ENCODE measurements at regions not wholly inside any gene's neighbourhood (a gene's known extent, or its start where the extent isn't known, plus 50 kb on each side); places are given as distances from the start of the nearest gene placed in this dataset.

GRCh38 chr6:169321546-169321945 is 67.9 kb upstream of the THBS2 start:
- Mint-ChIP-seq H3K4me3 (no peak overlapping the region), H3K27ac (no peak overlapping the region), H3K9me3 (no peaks in the 10 kb centered on the region), H3K27me3 (peaks cover 23 to 58% of the 10 kb centered on the region in 2 donors), H3K4me1 (ENCODE audit: low read depth in 2 of 2) (no peaks in the 10 kb centered on the region), H3K36me3 (ENCODE audit: insufficient read depth) (no peaks in the 10 kb centered on the region)
- ATAC-seq (replicated peaks) (no peak), DNase-seq (no peak)

GRCh38 chr6:169320013-169320412 is 66.4 kb upstream of the THBS2 start:
- H3K27me3 Mint-ChIP-seq: peaks cover 19 to 43% of the 10 kb centered on the region in 2 donors
- no peak overlapping the region for H3K27ac Mint-ChIP-seq
- no peak overlapping the region for H3K4me3 Mint-ChIP-seq
- H3K36me3 Mint-ChIP-seq (ENCODE audit: insufficient read depth): no peaks in the 10 kb centered on the region
- no peaks in the 10 kb centered on the region for H3K9me3 Mint-ChIP-seq
- no peaks in the 10 kb centered on the region for H3K4me1 Mint-ChIP-seq (ENCODE audit: low read depth in 2 of 2)
- ATAC-seq (replicated peaks) (no peak), DNase-seq (no peak)

- no peaks in the 10 kb centered on the region for H3K4me1 Mint-ChIP-seq (ENCODE audit: low read depth in 2 of 2)
- ATAC-seq (replicated peaks): no peak
- no peak for DNase-seq
- no peaks in the 10 kb centered on the region for H3K36me3 Mint-ChIP-seq (ENCODE audit: insufficient read depth)
- H3K9me3 Mint-ChIP-seq: no peaks in the 10 kb centered on the region
- H3K4me3 Mint-ChIP-seq: no peak overlapping the region
- no peak overlapping the region for H3K27ac Mint-ChIP-seq
- H3K27me3 Mint-ChIP-seq: peaks cover 18 to 23% of the 10 kb centered on the region in 2 donors
Measured at GRCh38 chr6:169317441-169318202, 64.0 kb upstream of the THBS2 start.

- H3K4me3 Mint-ChIP-seq: no peak overlapping the region
- H3K27ac Mint-ChIP-seq: no peak overlapping the region
- peaks cover 13 to 15% of the 10 kb centered on the region in 2 donors for H3K27me3 Mint-ChIP-seq
- H3K9me3 Mint-ChIP-seq: no peaks in the 10 kb centered on the region
- ATAC-seq (replicated peaks) (no peak), DNase-seq (no peak)
- H3K36me3 Mint-ChIP-seq (ENCODE audit: insufficient read depth): no peaks in the 10 kb centered on the region
- no peaks in the 10 kb centered on the region for H3K4me1 Mint-ChIP-seq (ENCODE audit: low read depth in 2 of 2)
Measured at GRCh38 chr6:169316651-169317050, 63.0 kb upstream of the THBS2 start.

GRCh38 chr6:169315830-169316614 is 62.4 kb upstream of the THBS2 start:
- Mint-ChIP-seq H3K4me3 (no peak overlapping the region), H3K27ac (no peak overlapping the region), H3K9me3 (no peaks in the 10 kb centered on the region), H3K4me1 (ENCODE audit: low read depth in 2 of 2) (no peaks in the 10 kb centered on the region), H3K36me3 (ENCODE audit: insufficient read depth) (no peaks in the 10 kb centered on the region), H3K27me3 (peaks cover 7 to 8% of the 10 kb centered on the region in 2 donors)
- ATAC-seq (replicated peaks) (no peak), DNase-seq (no peak)

GRCh38 chr6:169313347-169314010 is 59.8 kb upstream of the THBS2 start:
- Mint-ChIP-seq H3K4me3 (no peak overlapping the region), H3K4me1 (ENCODE audit: low read depth in 2 of 2) (no peaks in the 10 kb centered on the region), H3K36me3 (ENCODE audit: insufficient read depth) (no peaks in the 10 kb centered on the region), H3K9me3 (no peaks in the 10 kb centered on the region), H3K27ac (no peak overlapping the region), H3K27me3 (peaks cover 0 to 3% of the 10 kb centered on the region in 2 donors)
- DNase-seq: no peak
- no peak for ATAC-seq (replicated peaks)

GRCh38 chr6:169312658-169313346 is 59.2 kb upstream of the THBS2 start:
- H3K4me3 Mint-ChIP-seq: no peak overlapping the region
- H3K27ac Mint-ChIP-seq: no peak overlapping the region
- DNase-seq (no peak), ATAC-seq (replicated peaks) (no peak)
- peaks cover 0 to 10% of the 10 kb centered on the region in 2 donors for H3K27me3 Mint-ChIP-seq
- no peaks in the 10 kb centered on the region for H3K4me1 Mint-ChIP-seq (ENCODE audit: low read depth in 2 of 2)
- H3K36me3 Mint-ChIP-seq (ENCODE audit: insufficient read depth): no peaks in the 10 kb centered on the region
- no peaks in the 10 kb centered on the region for H3K9me3 Mint-ChIP-seq

GRCh38 chr6:169310983-169311382 is 57.3 kb upstream of the THBS2 start:
- Mint-ChIP-seq H3K4me3 (no peak overlapping the region), H3K36me3 (ENCODE audit: insufficient read depth) (no peaks in the 10 kb centered on the region), H3K27ac (no peak overlapping the region), H3K27me3 (peaks cover 0 to 13% of the 10 kb centered on the region in 2 donors), H3K9me3 (no peaks in the 10 kb centered on the region), H3K4me1 (ENCODE audit: low read depth in 2 of 2) (no peaks in the 10 kb centered on the region)
- DNase-seq (no peak), ATAC-seq (replicated peaks) (no peak)

Data from effector memory CD8-positive, alpha-beta T cell (primary cell).